Osteoblast (primary cell): ENCODE measurements at regions not wholly inside any gene's neighbourhood (a gene's known extent, or its start where the extent isn't known, plus 50 kb on each side); places are given as distances from the start of the nearest gene placed in this dataset.
"Not testable (repeated sequence)": the region's sequence is repeated elsewhere in the genome, so short reads cannot be mapped to it uniquely, and the experiment has no call there.

ENCODE experiments used
- DNase-seq: peaks from one replicate; pipeline ENCODE4 v3.0.0; 2011; ENCODE audit warnings: low spot score, mixed read lengths; ENCODE audit not compliant: insufficient read length; ENCODE audit errors: missing footprints
- H2AFZ ChIP-seq: 2 replicates; pipeline ENCODE4 v1.6.0; 2011; ENCODE audit warnings: mild to moderate bottlenecking, low read length
- H3K27ac ChIP-seq: 2 replicates; pipeline ENCODE4 v1.5.1; 2011; ENCODE audit warnings: mild to moderate bottlenecking, low read depth, low read length, moderate library complexity
- H3K27me3 ChIP-seq: 2 replicates; pipeline ENCODE4 v1.6.0; 2012; ENCODE audit warnings: mild to moderate bottlenecking, control low read depth, inconsistent platforms, low read length, moderate library complexity; ENCODE audit not compliant: insufficient read depth
- H3K36me3 ChIP-seq: 2 replicates; pipeline ENCODE4 v1.5.1; 2011; ENCODE audit warnings: mild to moderate bottlenecking, low read length, control low read depth, moderate library complexity; ENCODE audit not compliant: insufficient read depth
- H3K4me1 ChIP-seq: 2 replicates; pipeline ENCODE4 v1.5.1; 2011; ENCODE audit warnings: mild to moderate bottlenecking, low read length, control low read depth, moderate library complexity; ENCODE audit not compliant: insufficient read depth
- H3K4me2 ChIP-seq: 2 replicates; pipeline ENCODE4 v1.6.0; 2011; ENCODE audit warnings: mild to moderate bottlenecking, low read length; ENCODE audit not compliant: insufficient read depth
- H3K4me3 ChIP-seq: fragments of 200-600 bp; sonication (generic); 3 replicates; pipeline ENCODE4 v1.5.1; 2012; ENCODE audit warnings: mild to moderate bottlenecking, low read length, inconsistent platforms; ENCODE audit not compliant: insufficient read depth
- H3K79me2 ChIP-seq: 2 replicates; pipeline ENCODE4 v1.6.0; 2012; ENCODE audit warnings: mild to moderate bottlenecking, low read length, control low read depth, inconsistent platforms; ENCODE audit not compliant: insufficient read depth
- H3K9me3 ChIP-seq: 2 replicates; pipeline ENCODE4 v1.5.1; 2011; ENCODE audit warnings: low read depth, low read length, control low read depth
- H4K20me1 ChIP-seq: 2 replicates; pipeline ENCODE4 v1.6.0; 2012; ENCODE audit warnings: mild to moderate bottlenecking, low read length, control low read depth; ENCODE audit not compliant: insufficient read depth
- CTCF ChIP-seq: IDR thresholded peaks from 2 replicates; pipeline ENCODE4 v1.5.1; 2011; ENCODE audit warnings: mild to moderate bottlenecking, low read depth, low read length, moderate library complexity; ENCODE audit errors: extremely low read depth

DNA sequence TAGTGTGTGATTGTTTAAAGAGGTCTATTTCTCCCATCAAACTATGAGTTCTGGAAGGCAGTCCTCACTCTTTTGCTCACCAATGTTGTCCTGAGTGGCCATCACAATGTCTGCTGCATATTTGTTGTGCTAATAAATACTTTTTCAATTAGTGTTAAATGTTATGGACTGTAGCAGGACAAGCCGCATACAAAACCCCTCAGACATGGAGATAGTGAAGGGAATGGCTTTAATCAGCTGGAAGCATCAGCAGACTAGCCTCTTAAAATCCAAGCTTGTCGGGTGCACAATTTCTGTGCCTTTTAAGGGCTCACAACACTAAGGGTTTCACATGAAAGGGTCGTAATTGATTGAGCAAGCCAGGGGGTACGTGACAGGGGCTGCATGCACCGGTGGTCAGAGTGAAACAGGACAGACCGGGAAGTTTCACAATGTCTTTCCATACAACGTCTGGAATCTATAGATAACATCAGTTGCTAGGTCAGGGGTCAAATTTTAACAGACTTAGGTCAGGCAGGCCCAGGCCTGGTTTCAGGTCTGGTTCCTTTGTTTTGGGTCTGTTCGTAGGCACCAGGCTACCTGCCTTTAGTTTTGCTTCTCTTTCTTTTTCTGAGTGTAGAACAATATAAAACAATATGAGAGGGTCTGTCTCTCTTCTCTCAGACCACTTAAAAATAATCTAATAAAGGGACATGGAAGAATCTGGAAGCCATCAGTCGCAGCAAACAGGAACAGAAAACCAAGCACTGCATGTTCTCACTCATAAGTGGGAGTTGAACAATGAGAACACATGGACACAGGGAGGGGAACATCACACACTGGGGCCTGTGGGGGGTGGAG is 327.6 kb upstream of the HTR1E start:
- Histone ChIP-seq H2AFZ (no peak overlapping the region), H4K20me1 (no peaks in the 10 kb centered on the region), H3K4me1 (no peaks in the 10 kb centered on the region), H3K27ac (no peak overlapping the region), H3K27me3 (no peaks in the 10 kb centered on the region), H3K79me2 (no peaks in the 10 kb centered on the region), H3K4me2 (no peak overlapping the region), H3K36me3 (no peaks in the 10 kb centered on the region), H3K4me3 (no peak overlapping the region), H3K9me3 (peaks cover 3% of the 10 kb centered on the region)
- no peak for DNase-seq
- TF ChIP-seq CTCF, result no peak

DNA sequence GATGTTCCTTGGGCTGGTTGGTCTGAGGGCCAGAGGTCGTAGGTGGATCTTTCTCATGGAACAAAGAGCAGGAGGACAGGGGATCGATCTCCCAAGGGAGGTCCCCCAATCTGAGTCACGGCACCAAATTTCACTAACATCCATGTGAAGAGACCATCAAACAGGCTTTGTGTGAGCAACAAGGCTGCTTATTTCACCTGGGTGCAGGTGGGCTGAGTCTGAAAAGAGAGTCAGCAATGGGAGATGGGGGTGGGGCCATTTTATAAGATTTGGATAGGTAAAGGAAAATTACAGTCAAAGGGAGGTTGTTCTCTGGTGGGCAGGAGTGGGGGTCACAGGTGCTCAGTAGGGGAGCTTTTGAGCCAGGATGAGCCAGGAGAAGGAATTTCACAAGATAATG is 334.0 kb upstream of the HTR1E start:
- not testable (repeated sequence) for H3K4me2 ChIP-seq, DNase-seq, H3K27ac ChIP-seq, H2AFZ ChIP-seq, H3K36me3 ChIP-seq, H3K4me1 ChIP-seq, H3K4me3 ChIP-seq, H3K79me2 ChIP-seq, H4K20me1 ChIP-seq, H3K9me3 ChIP-seq, H3K27me3 ChIP-seq

DNA sequence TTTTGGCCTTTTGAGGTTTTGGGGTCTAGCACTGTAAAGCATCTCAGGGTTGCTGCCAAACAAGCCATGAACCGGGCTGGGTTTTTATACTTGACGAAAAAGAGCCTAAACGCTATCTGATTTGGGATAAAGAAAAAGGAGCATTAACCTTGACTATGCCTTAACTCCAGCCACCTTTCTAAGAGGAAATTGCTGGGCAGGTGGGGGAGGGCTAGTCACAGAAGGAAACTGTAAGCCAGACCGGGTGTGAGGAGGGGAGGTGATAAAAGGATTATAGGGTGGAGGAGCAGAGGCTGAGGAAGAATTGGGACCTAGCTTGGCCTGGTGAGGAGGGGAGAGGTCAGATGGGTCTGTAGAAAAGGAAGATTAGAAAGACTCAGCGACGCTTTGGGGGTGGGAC is 335.2 kb upstream of the HTR1E start:
- not testable (repeated sequence) for H3K36me3 ChIP-seq, DNase-seq, H4K20me1 ChIP-seq, H3K27ac ChIP-seq, H3K9me3 ChIP-seq, H3K4me3 ChIP-seq, H3K79me2 ChIP-seq, H2AFZ ChIP-seq, H3K4me1 ChIP-seq, H3K4me2 ChIP-seq, H3K27me3 ChIP-seq

DNA sequence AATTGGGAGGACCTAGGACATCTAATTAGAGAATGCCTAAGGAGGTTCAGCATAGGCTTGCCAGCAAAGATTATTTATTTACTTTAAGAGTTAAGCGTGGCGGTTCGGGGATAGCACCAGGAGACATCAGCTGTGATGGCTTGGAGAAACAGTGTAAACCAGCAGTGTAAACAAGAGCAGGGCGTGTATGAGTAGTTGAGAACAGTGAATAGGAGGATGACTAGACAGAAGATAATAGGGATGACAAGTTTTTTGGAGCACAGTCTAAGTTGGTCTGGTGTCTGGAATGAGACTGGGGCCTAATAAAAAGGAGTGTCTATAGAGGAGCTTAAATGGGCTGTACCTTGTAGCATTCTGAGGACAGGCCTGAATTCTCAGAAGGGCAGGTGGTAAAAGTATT is 338.4 kb upstream of the HTR1E start:
- H3K27me3 ChIP-seq, H2AFZ ChIP-seq, H4K20me1 ChIP-seq, H3K79me2 ChIP-seq, H3K4me3 ChIP-seq, DNase-seq, H3K36me3 ChIP-seq, H3K4me1 ChIP-seq, H3K27ac ChIP-seq, H3K9me3 ChIP-seq, H3K4me2 ChIP-seq: not testable (repeated sequence)

DNA sequence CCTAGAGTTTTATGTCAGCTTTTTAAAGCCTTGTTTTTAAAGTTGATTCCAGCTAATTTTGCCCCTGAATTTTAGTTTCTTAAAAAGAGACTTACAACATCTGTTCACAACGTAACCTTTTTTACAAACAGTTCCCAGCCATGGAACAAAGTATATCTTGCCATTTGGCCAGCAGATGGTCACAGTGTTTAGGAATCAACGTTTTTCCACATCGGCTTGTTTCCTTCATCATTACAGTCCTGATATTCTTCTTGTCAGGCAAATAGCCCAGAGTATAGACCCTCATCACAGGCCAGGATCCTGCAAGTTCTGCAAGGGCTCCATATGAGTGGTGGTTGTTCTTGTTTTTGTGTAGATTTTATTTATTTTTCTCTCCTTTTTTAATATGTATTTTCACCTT is 341.7 kb upstream of the HTR1E start:
- no peaks in the 10 kb centered on the region for H3K36me3 ChIP-seq
- H3K79me2 ChIP-seq, result no peaks in the 10 kb centered on the region
- peaks cover 1% of the 10 kb centered on the region for H3K9me3 ChIP-seq
- no peak overlapping the region for H3K4me3 ChIP-seq
- no peak for DNase-seq
- no peak for TF ChIP-seq CTCF
- H3K27ac ChIP-seq, result no peak overlapping the region
- H2AFZ ChIP-seq, result no peak overlapping the region
- no peaks in the 10 kb centered on the region for H3K4me1 ChIP-seq
- H3K27me3 ChIP-seq, result no peaks in the 10 kb centered on the region
- H4K20me1 ChIP-seq, result no peaks in the 10 kb centered on the region
- H3K4me2 ChIP-seq, result no peak overlapping the region
